Fibroblast of skin of left quadriceps (primary cell): ENCODE measurements at regions not wholly inside any gene's neighbourhood (a gene's known extent, or its start where the extent isn't known, plus 50 kb on each side); places are given as distances from the start of the nearest gene placed in this dataset.
A peak's percentile ranks its signal among the peaks of the same experiment; 100 is the strongest.
"Not testable (repeated sequence)": the region's sequence is repeated elsewhere in the genome, so short reads cannot be mapped to it uniquely, and the experiment has no call there.

Source experiments
- DNase-seq, 2 experiments: peaks; one replicate each; pipeline ENCODE4 v3.0.0-alpha.2; 2013; ENCODE audit warnings: low read depth in 2 of 2

- peak in 1 of 2 experiments; percentile 6 for DNase-seq
Observed at GRCh38 chr14:23694949-23695663, 58.9 kb downstream of the DHRS2 start.

DNA sequence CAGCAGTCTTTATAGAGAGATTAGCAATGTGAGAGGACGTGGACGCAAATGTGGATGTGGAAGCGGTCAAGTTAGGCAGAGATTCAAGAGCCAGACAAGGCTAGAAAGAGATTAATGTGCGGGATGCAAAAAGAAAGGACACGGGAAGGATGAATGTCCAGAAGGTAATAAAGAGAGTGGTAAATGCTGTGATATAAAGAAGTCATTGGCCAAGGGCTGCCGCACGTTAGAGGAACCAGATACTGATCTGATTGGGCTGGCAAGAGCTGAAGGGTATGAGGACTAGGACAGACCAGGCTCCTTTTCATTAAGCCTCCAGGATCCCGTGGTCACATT lies 59.5 kb downstream of the DHRS2 start:
- no peak for DNase-seq

GRCh38 chr14:23696701-23697239 lies 60.6 kb downstream of the DHRS2 start:
- DNase-seq: no peak

DNA sequence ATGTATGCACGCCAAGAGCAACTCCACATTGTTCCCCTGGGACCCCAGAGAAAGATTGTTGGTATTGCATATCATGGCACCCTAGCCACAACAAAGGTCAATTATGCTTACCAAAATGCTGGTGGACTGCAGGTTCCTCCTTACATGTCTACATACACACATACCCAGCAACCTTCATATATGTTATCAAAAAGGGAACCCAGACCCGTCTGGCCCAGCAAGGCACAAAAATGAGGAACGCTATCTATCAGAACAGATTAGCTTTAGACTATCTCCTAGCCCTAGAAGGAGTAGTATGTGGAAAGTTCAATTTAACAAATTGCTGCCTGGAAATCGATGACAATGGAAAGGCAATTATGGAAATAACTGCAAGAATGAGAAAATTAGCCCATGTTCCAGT lies 61.5 kb downstream of the DHRS2 start:
- no peak for DNase-seq

DNA sequence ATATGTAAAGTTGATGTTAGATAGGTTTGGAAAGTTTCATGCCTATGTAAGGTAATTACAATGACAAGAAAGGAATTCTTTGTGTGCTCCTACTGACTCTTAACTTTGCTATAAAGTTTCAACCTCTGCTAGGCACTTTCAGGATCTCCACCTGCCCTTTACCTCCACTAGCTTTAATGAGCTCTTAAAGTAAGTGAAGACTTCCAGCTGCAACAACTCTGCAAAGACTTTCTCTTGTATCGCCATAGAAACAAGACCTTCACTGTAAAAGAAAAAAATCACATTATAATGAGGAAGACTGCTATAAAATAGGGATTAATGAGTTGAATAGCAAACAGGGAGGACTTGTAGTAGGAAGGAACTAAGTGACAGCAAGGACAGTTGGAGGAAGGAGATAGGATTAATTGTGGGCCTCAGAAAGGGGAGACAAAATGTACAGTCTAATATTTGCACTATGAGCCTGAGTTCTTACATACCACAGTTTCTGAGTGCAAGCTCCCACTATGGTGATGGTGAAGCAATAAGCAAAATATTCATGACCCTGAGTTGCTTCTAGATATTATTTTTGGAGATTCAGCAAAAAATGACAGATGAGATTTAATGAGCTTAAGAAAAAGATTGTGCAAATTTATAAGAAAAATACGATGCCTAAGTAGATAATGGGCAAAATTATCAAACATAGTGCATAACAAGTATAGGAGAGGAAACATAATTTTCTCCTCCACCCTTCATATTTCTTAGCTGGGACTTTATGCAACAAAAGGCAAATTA lies 66.7 kb downstream of the DHRS2 start:
- DNase-seq: no peak

DNA sequence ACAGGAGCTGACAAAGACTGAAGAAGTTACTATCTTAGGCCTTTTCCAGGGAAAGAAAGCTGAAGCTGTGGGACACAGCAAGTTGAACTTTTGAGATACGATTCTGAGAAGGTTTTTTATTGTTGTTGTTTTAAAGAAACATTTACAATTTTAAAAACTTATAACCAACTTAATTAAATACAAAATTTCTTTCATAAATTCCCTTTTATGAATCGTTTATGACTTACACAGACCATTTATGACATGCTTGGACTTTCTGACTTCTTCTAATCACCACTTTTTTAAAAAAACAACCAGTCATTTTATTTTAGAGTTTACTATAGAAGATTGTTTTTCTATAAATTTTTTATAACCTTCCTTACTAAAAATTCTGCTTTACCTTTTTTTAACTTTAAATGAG lies 68.7 kb downstream of the DHRS2 start:
- no peak for DNase-seq

DNA sequence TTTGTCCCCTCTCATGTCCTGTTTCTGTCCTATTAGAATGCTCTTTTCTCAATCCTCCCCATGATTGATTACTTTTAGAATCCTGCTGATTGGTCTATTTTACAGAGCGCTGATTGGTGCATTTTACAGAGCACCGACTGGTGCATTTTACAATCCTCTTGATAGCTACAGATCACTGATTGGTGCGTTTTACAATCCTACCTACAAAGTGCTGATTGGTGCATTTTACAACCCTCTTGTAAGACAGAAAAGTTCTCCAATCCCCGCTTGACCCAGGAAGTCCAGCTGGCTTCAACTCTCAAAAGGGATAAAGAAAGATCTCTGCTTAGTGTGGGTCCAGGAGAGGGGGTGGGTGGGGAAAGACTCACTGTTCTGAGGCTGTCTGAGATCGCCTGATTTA lies 71.3 kb downstream of the DHRS2 start:
- DNase-seq: no peak

DNA sequence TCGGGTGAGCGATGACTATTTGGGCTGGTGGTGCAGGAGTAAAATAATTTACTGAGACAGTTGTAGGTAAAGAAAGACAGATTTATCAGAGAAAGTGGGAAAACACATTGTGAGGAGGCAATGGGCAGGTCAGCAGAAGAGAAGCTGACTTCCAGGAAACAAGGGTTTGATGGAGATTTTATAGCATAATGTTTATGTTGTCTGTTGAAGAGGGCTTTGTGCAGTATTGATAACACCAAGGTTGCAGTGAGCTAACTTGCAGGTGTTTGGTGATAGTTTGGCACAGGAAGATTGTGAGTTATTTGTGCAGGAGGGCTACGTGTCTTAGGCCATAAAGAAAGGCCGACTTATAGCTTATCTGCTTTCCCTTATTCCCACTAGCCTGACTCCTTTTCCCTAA lies 72.2 kb downstream of the DHRS2 start:
- no peak for DNase-seq

- no peak for DNase-seq
Observed at GRCh38 chr14:23709923-23710322, 73.8 kb downstream of the DHRS2 start.

DNA sequence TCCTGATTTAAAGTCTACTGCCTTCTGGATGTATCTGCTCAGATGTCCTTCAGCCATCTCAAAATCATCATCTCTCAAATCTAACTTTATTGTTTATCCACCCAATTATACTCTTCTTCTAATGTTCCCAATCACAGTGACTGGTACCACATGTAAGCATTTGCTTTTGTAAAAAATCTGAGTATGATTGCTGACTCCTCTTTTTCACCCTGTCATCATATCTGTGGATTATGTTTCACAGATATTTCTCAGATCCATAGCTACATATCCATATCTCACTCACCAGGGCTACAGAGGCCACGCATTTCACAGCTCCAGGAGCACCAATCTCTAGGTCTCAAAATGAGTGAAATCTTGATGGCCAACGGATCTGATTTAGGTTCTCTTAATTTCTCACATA lies 76.1 kb downstream of the DHRS2 start:
- DNase-seq: no peak

GRCh38 chr14:23719225-23719985 lies 83.2 kb downstream of the DHRS2 start:
- no peak for DNase-seq

GRCh38 chr14:23722675-23723074 lies 86.5 kb downstream of the DHRS2 start:
- DNase-seq: no peak

DNA sequence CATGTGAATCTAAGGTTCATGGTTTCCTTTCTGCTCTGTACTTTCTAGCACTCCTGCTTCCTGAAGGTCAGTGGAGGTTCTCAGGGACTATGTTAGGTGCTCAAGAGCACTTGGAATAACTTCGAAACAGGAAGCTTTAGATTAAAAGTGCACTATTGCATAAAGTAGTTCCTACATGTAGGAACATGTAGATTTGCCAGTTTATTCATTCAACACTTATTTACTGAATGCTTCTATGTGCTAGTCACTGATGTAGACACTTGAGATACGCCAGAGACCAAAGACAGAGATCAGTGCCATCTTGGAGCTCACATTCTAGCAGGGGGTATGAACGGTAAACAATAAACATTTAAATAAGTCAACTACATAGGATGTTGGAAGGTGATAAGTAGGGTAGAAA lies 87.7 kb downstream of the DHRS2 start:
- no peak for DNase-seq

- DNase-seq: no peak
Observed at GRCh38 chr14:23725528-23725927, 89.4 kb downstream of the DHRS2 start.

GRCh38 chr14:23725980-23726710 lies 90.0 kb downstream of the DHRS2 start:
- DNase-seq: no peak

DNA sequence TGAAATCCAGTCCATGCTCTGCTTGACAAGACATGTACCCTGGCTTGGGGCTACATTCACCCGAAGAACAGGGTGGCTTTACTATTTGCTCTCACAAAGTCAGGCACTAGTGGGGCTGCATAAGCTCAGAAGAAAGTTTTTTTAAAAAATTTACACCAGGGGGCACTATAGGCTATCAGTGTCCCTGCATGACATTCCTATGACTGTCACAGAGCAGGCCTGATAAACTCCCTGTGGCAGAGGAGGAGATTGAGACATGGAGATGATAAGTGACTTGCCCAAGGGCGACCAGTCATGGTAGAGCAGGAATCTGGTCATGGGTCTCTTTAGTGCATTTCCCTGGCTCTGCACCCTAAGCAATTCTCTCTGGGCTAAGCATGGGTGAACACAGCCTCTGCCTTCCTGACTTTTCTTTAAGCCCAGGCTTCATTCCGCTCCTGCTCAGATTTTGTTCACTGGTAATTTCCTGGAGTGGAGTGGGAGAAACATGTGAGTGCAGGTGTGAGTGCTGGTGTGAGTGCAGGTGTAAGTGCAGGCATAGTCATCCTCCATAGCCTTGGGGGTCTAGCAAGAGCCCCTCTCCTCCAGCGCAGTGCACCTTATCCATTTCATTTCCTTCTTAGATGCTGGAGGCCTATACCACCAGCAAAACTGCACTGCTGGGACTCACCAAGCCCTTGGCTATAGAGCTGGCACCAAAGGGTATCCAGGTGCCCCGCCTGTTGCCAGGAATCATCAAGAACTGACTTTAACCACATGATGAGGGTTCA lies 91.6 kb downstream of the DHRS2 start:
- DNase-seq: peak; percentile 16 to 29

DNA sequence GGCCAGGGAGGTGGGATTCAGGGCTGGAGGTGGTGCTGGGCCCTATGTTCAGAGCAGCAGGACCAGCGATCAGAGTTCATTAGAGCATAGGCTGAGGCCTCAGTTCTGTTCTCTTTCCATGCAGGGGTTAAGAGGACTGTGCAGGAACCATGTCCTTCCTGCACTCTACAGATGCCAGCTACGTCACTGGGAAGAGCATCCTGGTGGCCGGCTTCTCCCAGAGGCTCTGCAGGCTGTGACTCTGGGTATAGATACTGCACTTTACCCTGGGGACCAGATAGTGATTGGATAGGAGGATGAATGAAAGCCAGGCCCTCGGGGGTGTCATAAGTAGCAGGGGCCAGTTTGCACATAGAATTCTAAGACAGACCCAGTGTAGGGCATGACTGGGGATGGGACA lies 92.6 kb downstream of the DHRS2 start:
- no peak for DNase-seq

DNA sequence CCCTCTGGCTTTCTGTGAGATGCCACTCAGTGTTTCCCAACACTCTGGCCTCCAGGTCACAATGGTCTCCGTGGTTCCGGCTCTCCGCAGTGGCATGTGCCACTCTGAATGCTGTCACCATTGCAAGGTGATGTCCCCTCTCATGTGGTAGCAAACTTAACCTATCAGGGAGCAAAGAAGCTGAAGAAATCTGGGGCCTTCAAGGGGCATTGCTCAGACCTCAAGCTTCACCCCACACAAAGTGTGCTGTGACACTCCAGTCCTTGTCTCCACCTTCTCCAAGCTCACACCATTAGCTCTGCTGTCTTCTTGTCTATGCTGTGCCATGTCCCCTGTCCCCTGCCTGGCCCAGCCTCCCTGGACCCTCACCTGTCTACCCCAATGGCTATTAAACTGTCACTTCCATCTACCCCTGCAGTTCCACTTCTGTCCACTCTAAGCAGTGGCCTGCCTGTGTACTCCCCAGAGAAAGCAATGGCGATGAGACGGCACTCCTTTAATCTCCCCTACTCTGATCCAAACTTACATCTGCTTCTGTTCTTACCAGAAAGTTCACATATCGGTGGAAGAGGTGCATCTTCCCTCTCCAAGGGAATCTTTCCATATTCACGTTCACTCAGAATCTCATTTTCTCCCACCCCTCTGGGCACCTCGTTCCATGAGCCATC lies 93.7 kb downstream of the DHRS2 start:
- DNase-seq: no peak

- DNase-seq: no peak
Observed at GRCh38 chr14:23735394-23735793, 99.2 kb downstream of the DHRS2 start.

GRCh38 chr14:23744368-23744767 lies 108.2 kb downstream of the DHRS2 start:
- DNase-seq: not testable (repeated sequence)

GRCh38 chr14:23750357-23750756 lies 114.2 kb downstream of the DHRS2 start:
- DNase-seq: no peak
